PFSK-1 (cell line): ENCODE measurements at regions not wholly inside any gene's neighbourhood (a gene's known extent, or its start where the extent isn't known, plus 50 kb on each side); places are given as distances from the start of the nearest gene placed in this dataset.

Experiments used
- FOXP2 ChIP-seq: optimal IDR thresholded peaks from 2 replicates; pipeline ENCODE3; 2011; ENCODE audit warnings: borderline replicate concordance, control low read depth, inconsistent platforms; ENCODE audit not compliant: insufficient read depth; ENCODE audit errors: extremely low read length, extremely low read depth
- POLR2AphosphoS5 ChIP-seq: IDR thresholded peaks from 2 replicates; pipeline ENCODE4 v1.6.1; 2012; ENCODE audit warnings: low read depth, mild to moderate bottlenecking, control low read depth, low read length, moderate library complexity
- SIN3A ChIP-seq: IDR thresholded peaks from 2 replicates; pipeline ENCODE4 v1.6.1; 2012; ENCODE audit warnings: mild to moderate bottlenecking, low read length, moderate library complexity, borderline replicate concordance; ENCODE audit not compliant: insufficient read depth
- TAF1 ChIP-seq: IDR thresholded peaks from 2 replicates; pipeline ENCODE4 v1.6.1; 2012; ENCODE audit warnings: low read length, control low read depth, borderline replicate concordance; ENCODE audit not compliant: insufficient read depth
- TF ChIP-seq, protein P1 (sequence below), 2 experiments: IDR thresholded peaks; 2 replicates each; pipeline versions ENCODE4 v1.6.1 to v1.8.0; 2011 to 2012; ENCODE audit warnings: low read depth in 2 of 2, low read length in 2 of 2, control low read depth in 1 of 2, inconsistent platforms in 1 of 2, mild to moderate bottlenecking in 1 of 2, moderate library complexity in 1 of 2; ENCODE audit not compliant: insufficient read depth in 1 of 2

DNA sequence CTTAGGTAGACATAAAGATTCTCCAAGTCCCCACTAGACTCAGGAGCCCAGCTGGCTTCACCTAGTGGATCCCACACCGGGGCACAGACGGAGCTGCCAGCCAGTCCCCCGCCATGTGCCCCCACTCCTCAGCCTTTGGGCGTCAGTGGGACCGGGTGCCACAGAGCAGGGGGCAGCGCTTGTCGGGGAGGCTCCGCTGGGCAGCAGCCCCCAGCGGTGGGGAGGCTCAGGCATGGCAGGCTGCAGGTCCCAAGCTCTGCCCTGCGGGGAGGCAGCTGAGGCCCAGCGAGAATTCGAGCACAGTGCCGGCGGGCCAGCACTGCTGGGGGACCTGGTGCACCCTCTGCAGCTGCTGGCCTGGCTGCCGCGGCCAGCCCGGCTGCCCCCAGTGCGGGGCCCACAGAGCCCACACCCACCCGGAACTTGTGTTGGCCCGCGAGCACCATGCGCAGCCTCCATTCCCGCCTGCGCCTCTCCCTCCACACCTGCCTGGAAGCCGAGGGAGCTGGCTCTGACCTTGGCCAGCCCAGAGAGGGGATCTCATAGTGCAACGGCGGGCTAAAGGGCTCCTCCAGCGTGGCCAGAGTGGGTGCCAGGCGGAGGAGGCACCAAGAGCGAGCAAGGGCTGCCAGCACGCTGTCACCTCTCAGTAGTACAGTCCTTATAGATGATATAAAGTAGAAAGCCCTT is 390.7 kb downstream of the PLK2 start:
- TF ChIP-seq TAF1 = no peak
- no peak for TF ChIP-seq POLR2AphosphoS5
- TF ChIP-seq, protein P1, sequence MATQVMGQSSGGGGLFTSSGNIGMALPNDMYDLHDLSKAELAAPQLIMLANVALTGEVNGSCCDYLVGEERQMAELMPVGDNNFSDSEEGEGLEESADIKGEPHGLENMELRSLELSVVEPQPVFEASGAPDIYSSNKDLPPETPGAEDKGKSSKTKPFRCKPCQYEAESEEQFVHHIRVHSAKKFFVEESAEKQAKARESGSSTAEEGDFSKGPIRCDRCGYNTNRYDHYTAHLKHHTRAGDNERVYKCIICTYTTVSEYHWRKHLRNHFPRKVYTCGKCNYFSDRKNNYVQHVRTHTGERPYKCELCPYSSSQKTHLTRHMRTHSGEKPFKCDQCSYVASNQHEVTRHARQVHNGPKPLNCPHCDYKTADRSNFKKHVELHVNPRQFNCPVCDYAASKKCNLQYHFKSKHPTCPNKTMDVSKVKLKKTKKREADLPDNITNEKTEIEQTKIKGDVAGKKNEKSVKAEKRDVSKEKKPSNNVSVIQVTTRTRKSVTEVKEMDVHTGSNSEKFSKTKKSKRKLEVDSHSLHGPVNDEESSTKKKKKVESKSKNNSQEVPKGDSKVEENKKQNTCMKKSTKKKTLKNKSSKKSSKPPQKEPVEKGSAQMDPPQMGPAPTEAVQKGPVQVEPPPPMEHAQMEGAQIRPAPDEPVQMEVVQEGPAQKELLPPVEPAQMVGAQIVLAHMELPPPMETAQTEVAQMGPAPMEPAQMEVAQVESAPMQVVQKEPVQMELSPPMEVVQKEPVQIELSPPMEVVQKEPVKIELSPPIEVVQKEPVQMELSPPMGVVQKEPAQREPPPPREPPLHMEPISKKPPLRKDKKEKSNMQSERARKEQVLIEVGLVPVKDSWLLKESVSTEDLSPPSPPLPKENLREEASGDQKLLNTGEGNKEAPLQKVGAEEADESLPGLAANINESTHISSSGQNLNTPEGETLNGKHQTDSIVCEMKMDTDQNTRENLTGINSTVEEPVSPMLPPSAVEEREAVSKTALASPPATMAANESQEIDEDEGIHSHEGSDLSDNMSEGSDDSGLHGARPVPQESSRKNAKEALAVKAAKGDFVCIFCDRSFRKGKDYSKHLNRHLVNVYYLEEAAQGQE (IDR thresholded peaks at IDR 0.05; ENCODE audit: insufficient read depth in 1 of 2, low read depth in 2 of 2, low read length in 2 of 2) = no peak
- no peak for TF ChIP-seq SIN3A
- no peak for TF ChIP-seq FOXP2
